ENCODE measurements at regions not wholly inside any gene's neighbourhood (a gene's known extent, or its start where the extent isn't known, plus 50 kb on each side); places are given as distances from the start of the nearest gene placed in this dataset.
"Not testable (repeated sequence)": the region's sequence is repeated elsewhere in the genome, so short reads cannot be mapped to it uniquely, and the experiment has no call there.

DNA sequence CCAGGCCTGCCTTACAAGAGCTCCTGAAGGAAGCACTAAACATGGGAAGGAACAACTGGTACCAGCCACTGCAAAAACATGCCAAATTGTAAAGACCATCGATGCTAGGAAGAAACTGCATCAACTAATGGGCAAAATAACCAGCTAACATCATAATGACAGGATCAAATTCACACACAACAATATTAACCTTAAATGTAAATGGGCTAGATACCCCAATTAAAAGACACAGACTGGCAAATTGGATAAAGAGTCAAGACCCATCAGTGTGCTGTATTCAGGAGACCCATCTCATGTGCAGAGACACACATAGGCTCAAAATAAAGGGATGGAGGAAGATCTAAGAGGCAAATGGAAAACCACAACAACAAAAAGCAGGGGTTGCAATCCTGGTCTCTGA is 75.8 kb downstream of the ELAPOR2 start:
- TF ChIP-seq EZH2, EZH2phosphoT487 (IDR thresholded peaks at IDR 0.05): not testable (repeated sequence)
- TF ChIP-seq, protein P1, sequence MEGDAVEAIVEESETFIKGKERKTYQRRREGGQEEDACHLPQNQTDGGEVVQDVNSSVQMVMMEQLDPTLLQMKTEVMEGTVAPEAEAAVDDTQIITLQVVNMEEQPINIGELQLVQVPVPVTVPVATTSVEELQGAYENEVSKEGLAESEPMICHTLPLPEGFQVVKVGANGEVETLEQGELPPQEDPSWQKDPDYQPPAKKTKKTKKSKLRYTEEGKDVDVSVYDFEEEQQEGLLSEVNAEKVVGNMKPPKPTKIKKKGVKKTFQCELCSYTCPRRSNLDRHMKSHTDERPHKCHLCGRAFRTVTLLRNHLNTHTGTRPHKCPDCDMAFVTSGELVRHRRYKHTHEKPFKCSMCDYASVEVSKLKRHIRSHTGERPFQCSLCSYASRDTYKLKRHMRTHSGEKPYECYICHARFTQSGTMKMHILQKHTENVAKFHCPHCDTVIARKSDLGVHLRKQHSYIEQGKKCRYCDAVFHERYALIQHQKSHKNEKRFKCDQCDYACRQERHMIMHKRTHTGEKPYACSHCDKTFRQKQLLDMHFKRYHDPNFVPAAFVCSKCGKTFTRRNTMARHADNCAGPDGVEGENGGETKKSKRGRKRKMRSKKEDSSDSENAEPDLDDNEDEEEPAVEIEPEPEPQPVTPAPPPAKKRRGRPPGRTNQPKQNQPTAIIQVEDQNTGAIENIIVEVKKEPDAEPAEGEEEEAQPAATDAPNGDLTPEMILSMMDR (IDR thresholded peaks at IDR 0.05) = not testable (repeated sequence)
